HepG2 (cell line): ENCODE measurements at regions not wholly inside any gene's neighbourhood (a gene's known extent, or its start where the extent isn't known, plus 50 kb on each side); places are given as distances from the start of the nearest gene placed in this dataset.

Experiments
- GZF1 ChIP-seq: sonication (generic); formaldehyde crosslinking; IDR thresholded peaks from 2 replicates; pipeline ENCODE4 v1.5.1; 2020; ENCODE audit warnings: mild to moderate bottlenecking, missing genetic modification reagents
- HMGXB3 ChIP-seq: sonication (generic); formaldehyde crosslinking; IDR thresholded peaks from 2 replicates; pipeline ENCODE4 v1.4.0; 2020; ENCODE audit warnings: missing genetic modification reagents, borderline replicate concordance
- HNF4A ChIP-seq: sonication (generic); formaldehyde crosslinking; IDR thresholded peaks from 2 replicates; pipeline ENCODE4 v1.4.0; 2020; ENCODE audit warnings: missing genetic modification reagents
- HNRNPK ChIP-seq: fragments of 200-400 bp; formaldehyde crosslinking; IDR thresholded peaks from 2 replicates; pipeline ENCODE4 v1.6.1; 2018; ENCODE audit warnings: low read length, low read depth, moderate library complexity, mild to moderate bottlenecking; ENCODE audit not compliant: poor library complexity, severe bottlenecking
- KLF16 ChIP-seq, 2 experiments: sonication (generic) in 1 of 2; formaldehyde crosslinking in 1 of 2; IDR thresholded peaks; 2 replicates each; pipeline versions ENCODE4 v1.6.1 to v1.8.0; 2016 to 2023; ENCODE audit warnings: missing genetic modification reagents in 2 of 2, missing compliant biosample characterization in 1 of 2
- PCBP1 ChIP-seq: fragments of 200-400 bp; formaldehyde crosslinking; IDR thresholded peaks from 2 replicates; pipeline ENCODE4 v1.6.1; 2017; ENCODE audit warnings: mild to moderate bottlenecking, low read depth, low read length, borderline replicate concordance
- PCBP2 ChIP-seq: fragments of 200-400 bp; formaldehyde crosslinking; optimal IDR thresholded peaks from 2 replicates; pipeline ENCODE3; 2018; ENCODE audit warnings: low read length, low read depth; ENCODE audit not compliant: poor library complexity, severe bottlenecking
- TEAD3 ChIP-seq: optimal IDR thresholded peaks from 2 replicates; pipeline ENCODE3; 2016; ENCODE audit warnings: borderline replicate concordance
- TERF1 ChIP-seq: sonication (generic); formaldehyde crosslinking; IDR thresholded peaks from 2 replicates; pipeline ENCODE4 v1.8.0; 2022; ENCODE audit warnings: mild to moderate bottlenecking, missing genetic modification reagents, moderate library complexity
- TRIM24 ChIP-seq: sonication (generic); formaldehyde crosslinking; IDR thresholded peaks from 2 replicates; pipeline ENCODE4 v1.8.0; 2022; ENCODE audit warnings: mild to moderate bottlenecking, missing genetic modification reagents
- ZFP82 ChIP-seq: sonication (generic); formaldehyde crosslinking; IDR thresholded peaks from 2 replicates; pipeline ENCODE4 v1.5.1; 2020; ENCODE audit warnings: mild to moderate bottlenecking, missing genetic modification reagents, borderline replicate concordance
- ZNF12 ChIP-seq: sonication (generic); formaldehyde crosslinking; IDR thresholded peaks from 2 replicates; pipeline ENCODE4 v1.5.0; 2020; ENCODE audit warnings: missing genetic modification reagents
- ZNF280D ChIP-seq: sonication (generic); formaldehyde crosslinking; IDR thresholded peaks from 2 replicates; pipeline ENCODE4 v1.5.1; 2020; ENCODE audit warnings: mild to moderate bottlenecking, missing genetic modification reagents
- ZNF34 ChIP-seq: sonication (generic); formaldehyde crosslinking; IDR thresholded peaks from 2 replicates; pipeline ENCODE4 v1.4.0; 2020; ENCODE audit warnings: mild to moderate bottlenecking, missing genetic modification reagents, borderline replicate concordance
- ZNF383 ChIP-seq: sonication (generic); formaldehyde crosslinking; IDR thresholded peaks from 2 replicates; pipeline ENCODE4 v1.4.0; 2020; ENCODE audit warnings: missing genetic modification reagents, mild to moderate bottlenecking, borderline replicate concordance
- ZNF441 ChIP-seq: sonication (generic); formaldehyde crosslinking; IDR thresholded peaks from 2 replicates; pipeline ENCODE4 v1.7.0; 2021; ENCODE audit warnings: missing genetic modification reagents, borderline replicate concordance
- ZNF451 ChIP-seq: sonication (generic); formaldehyde crosslinking; IDR thresholded peaks from 2 replicates; pipeline ENCODE4 v1.5.0; 2020; ENCODE audit warnings: mild to moderate bottlenecking, missing genetic modification reagents
- ZNF510 ChIP-seq: sonication (generic); formaldehyde crosslinking; IDR thresholded peaks from 2 replicates; pipeline ENCODE4 v1.4.0; 2020; ENCODE audit warnings: low read depth, mild to moderate bottlenecking, missing genetic modification reagents
- ZNF703 ChIP-seq: sonication (generic); formaldehyde crosslinking; IDR thresholded peaks from 2 replicates; pipeline ENCODE4 v1.5.1; 2020; ENCODE audit warnings: missing genetic modification reagents, mild to moderate bottlenecking, moderate library complexity, borderline replicate concordance
- ZNF780A ChIP-seq: sonication (generic); formaldehyde crosslinking; IDR thresholded peaks from 2 replicates; pipeline ENCODE4 v1.8.0; 2022; ENCODE audit warnings: mild to moderate bottlenecking, missing genetic modification reagents, moderate library complexity
- ZNF781 ChIP-seq: sonication (generic); formaldehyde crosslinking; IDR thresholded peaks from 2 replicates; pipeline ENCODE4 v1.5.1; 2020; ENCODE audit warnings: borderline replicate concordance, mild to moderate bottlenecking, missing genetic modification reagents; ENCODE audit errors: not compliant biosample characterization

- TF ChIP-seq KLF16 (CRISPR knock-in tag; IDR thresholded peaks at IDR 0.05) (peak in 1 of 2 experiments; percentile 99; a peak in 2 of 4 replicates), HMGXB3 (CRISPR knock-in tag) (peak; percentile 87), ZNF12 (CRISPR knock-in tag) (peak; percentile 83; the same call in 1 of the 2 replicates), GZF1 (CRISPR knock-in tag) (peak; percentile 70; the same call in 1 of the 2 replicates), ZNF280D (CRISPR knock-in tag) (peak; percentile 96), ZNF441 (CRISPR knock-in tag) (peak; percentile 83; the same call in 1 of the 2 replicates), TEAD3 (CRISPR knock-in tag) (peak; percentile 98), ZNF780A (CRISPR knock-in tag) (peak; percentile 96), ZNF781 (peak; percentile 52), ZNF34 (0 out of 2 replicates have a peak, but pooled peaks have one; percentile 27), TERF1 (CRISPR knock-in tag) (no peak), HNRNPK (no peak), ZNF383 (CRISPR knock-in tag) (no peak), PCBP2 (no peak), PCBP1 (no peak), HNF4A (CRISPR knock-in tag) (peak; percentile 93), ZNF703 (CRISPR knock-in tag) (peak; percentile 100), ZNF451 (CRISPR knock-in tag) (no peak), TRIM24 (CRISPR knock-in tag) (no peak; the same call in 1 of the 2 replicates), ZNF510 (CRISPR knock-in tag) (no peak; the same call in 1 of the 2 replicates), ZFP82 (CRISPR knock-in tag) (peak; percentile 93)
Measured at GRCh38 chr2:101566632-101567228, 91.8 kb upstream of the RFX8 start (continued).
